LHCN-M2 (cell line): ENCODE measurements at regions not wholly inside any gene's neighbourhood (a gene's known extent, or its start where the extent isn't known, plus 50 kb on each side); places are given as distances from the start of the nearest gene placed in this dataset.
"Not testable (repeated sequence)": the region's sequence is repeated elsewhere in the genome, so short reads cannot be mapped to it uniquely, and the experiment has no call there.

Experiments
- DNase-seq: peaks from one replicate; pipeline ENCODE4 v3.0.0-alpha.2; 2012; ENCODE audit warnings: low read depth

DNA sequence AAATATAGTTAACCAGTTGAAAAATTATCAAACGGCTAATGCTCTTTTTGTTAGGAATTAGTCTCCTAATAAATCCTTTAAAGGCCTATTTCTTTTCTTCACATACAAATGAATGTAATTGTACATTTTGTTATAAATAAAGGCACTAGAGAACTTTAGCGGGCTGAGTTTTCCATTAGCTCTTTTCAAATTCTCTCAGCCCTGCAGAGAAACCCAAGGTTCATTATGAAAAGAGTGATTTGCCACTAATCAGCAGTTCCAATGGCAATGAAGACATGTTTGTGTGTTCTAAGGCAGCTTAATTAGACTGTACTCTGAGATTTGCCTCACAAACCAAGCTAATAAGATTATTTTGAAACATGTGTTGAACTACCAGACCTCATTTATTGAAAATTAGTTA, 64.6 kb upstream of the P2RY1 start:
- no peak for DNase-seq

DNA sequence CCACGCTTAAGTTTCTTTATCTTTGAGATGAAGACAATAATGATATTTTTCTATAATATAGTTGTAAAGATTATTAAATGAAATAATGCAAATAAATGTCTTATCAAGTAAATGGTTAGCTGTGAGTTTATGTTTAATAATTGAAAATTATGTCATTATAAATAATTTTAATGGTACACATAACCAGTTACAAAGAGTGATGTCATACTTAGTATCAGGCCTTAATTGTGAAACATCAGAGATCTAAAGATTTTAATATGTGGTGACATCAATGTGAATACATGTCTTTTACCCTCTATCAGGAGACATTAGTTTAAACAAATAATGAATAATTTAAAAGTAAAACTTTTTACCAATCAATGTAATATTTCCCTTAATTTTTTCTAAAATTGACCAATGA, 63.8 kb upstream of the P2RY1 start:
- DNase-seq: no peak

GRCh38 chr3:152772674-152773225, 62.2 kb upstream of the P2RY1 start:
- DNase-seq: no peak

DNA sequence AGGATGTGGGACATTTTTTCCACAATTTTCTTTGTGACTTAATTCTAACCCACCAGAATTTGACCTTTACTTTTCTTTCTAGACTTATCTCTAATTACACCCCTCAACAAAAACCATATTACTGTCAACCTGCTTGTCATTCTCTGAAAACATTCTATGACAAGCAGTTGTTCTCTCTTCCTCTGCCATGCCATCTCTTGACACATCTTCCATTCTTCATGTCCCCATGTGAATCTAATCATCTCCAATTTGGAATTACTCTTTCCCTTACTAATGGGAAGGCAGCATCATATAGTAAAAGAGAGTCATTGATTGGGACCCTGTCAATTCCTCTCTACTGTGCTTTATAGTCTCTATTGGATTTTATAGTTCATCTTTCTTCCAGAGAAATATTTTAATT, 61.3 kb upstream of the P2RY1 start:
- no peak for DNase-seq

- DNase-seq: not testable (repeated sequence)
Measured at GRCh38 chr3:152774230-152774629, 60.7 kb upstream of the P2RY1 start.

DNA sequence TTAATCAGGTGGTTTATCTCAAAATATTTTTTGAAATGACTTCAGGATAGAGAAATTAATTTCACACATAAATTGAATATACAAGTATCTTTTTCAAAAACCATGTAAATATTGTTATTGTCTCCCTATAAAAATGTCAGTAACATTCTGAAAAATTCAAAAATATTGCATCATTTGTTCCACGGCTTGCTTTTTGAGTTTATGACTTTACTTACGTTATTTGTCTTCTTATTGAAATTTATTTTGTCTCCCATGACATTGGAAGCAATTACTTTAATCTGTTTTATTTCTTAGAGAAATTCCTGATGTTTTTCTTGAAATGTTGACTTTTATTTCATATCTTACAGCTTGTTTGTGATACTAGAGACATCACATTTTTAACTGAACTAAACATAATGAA, 56.9 kb upstream of the P2RY1 start:
- no peak for DNase-seq

GRCh38 chr3:152779653-152780052, 55.3 kb upstream of the P2RY1 start:
- peak; percentile 37 for DNase-seq

- DNase-seq: peak; percentile 2
Measured at GRCh38 chr3:152780553-152780952, 54.4 kb upstream of the P2RY1 start.

DNA sequence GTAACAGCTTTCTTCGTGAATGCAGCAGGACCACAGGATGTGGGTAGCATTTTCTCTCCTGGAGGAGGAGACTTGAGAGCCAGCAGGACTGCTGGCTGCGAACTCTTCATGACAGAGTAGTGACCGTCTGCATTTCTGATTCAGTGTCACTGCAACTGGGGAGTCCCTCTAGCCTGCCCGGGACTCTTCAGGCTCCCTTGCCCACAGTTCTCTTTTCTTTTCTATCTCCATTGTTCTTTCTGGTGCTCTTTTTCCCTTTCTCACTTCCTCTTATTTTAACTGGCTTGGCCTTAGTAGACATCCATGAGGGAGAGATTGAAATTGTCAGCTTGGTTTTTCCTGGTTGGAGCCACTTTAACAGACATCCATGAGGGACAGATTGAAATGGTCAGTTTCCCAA, 49.9 kb upstream of the P2RY1 start:
- no peak for DNase-seq
